GM19452 (cell line): ENCODE measurements at regions not wholly inside any gene's neighbourhood (a gene's known extent, or its start where the extent isn't known, plus 50 kb on each side); places are given as distances from the start of the nearest gene placed in this dataset.
"Not testable (repeated sequence)": the region's sequence is repeated elsewhere in the genome, so short reads cannot be mapped to it uniquely, and the experiment has no call there.

Experiments
- ATAC-seq: cut with Tn5 transposase; IDR thresholded peaks from one replicate; pipeline ENCODE4 v1.9.1; 2021; ENCODE audit not compliant: unreplicated experiment

DNA sequence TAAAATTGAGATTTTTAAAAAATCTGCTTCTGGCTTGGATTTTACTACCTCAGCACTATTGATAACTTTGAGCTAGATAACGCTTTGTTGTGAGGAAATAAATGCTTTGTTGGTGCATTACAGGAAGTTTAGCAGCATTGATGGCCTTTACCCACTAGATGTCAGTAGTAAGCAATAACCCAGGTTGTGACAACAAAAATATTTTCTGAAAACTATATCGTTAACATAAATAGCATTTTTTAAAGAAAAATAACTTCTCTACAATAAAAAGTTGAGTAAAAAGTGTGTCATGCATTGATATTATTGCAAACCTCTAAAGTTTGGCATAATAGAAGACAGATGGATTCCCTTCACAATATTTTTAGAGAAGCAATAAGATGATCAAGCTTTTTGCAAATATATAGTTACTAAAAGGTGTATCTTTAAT is 1246.5 kb downstream of the UQCRFS1 start:
- ATAC-seq = no peak

- no peak for ATAC-seq
These were observed 1248.8 kb downstream of the UQCRFS1 start for GRCh38 chr19:27964185-27964584.

DNA sequence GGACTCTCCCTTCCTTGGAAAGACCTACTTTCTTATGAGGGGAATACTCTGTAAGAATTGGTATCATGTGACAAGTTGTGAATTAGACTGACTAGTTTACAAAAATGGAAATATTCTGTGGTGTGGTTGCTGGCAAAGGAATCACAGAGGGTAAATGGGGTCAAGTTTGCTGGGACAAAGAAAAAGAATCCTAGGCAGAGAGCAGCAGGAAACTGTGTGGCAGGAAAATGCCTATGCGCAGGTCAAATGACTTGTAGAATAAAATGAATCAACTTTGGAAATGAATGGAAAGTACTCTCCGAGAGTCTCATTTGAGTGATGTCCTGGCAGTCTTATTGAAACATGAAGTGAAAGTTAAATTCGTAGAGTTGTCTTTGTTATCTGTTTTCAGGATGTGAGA is 1250.7 kb downstream of the UQCRFS1 start:
- no peak for ATAC-seq

- no peak for ATAC-seq
These were observed 1257.2 kb downstream of the UQCRFS1 start for GRCh38 chr19:27955485-27956480.

GRCh38 chr19:27942607-27943006 is 1270.3 kb downstream of the UQCRFS1 start:
- not testable (repeated sequence) for ATAC-seq

GRCh38 chr19:27936139-27936538 is 1276.8 kb downstream of the UQCRFS1 start:
- ATAC-seq = no peak

GRCh38 chr19:27935669-27936068 is 1277.3 kb downstream of the UQCRFS1 start:
- no peak for ATAC-seq

DNA sequence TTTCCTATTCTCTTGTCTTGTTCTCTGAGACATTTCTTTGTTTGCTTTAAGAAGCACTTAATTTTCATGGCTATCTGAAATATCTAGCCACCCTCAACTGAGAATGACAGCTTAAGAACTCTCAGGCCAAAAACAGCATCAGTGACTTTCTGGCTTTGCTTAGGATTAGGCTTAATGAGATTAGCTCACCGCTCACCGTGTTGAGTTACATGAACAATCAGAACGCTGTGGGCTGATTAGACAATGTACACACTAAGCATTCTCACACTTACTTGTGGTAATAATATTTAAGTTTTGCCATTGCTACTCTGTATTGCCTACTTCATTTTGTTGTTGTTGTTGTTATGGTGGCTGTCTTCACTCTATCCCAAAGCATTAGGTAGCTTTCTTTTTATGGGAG is 1283.6 kb downstream of the UQCRFS1 start:
- no peak for ATAC-seq

DNA sequence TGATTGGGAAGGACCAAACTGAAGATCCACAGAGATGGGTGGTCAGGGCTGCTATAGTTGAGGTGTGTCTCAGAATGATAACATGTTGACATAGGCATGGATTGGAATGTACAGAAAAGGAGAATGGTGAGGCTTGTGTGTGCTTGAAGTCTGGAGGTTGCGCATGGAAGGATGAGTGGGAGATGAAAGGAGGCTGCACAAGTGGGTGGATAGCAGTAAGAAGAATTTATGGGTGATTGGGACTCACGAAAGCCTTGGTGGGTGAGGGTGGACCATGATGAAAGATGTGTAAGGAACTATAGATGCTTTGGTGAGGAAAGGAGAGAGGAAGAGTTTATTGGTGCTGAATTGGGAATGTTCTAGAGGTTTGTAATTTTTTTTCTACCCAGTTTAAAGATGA is 1287.7 kb downstream of the UQCRFS1 start:
- no peak for ATAC-seq

GRCh38 chr19:27922970-27923369 is 1290.0 kb downstream of the UQCRFS1 start:
- ATAC-seq = no peak

GRCh38 chr19:27920774-27921173 is 1292.2 kb downstream of the UQCRFS1 start:
- ATAC-seq = no peak

DNA sequence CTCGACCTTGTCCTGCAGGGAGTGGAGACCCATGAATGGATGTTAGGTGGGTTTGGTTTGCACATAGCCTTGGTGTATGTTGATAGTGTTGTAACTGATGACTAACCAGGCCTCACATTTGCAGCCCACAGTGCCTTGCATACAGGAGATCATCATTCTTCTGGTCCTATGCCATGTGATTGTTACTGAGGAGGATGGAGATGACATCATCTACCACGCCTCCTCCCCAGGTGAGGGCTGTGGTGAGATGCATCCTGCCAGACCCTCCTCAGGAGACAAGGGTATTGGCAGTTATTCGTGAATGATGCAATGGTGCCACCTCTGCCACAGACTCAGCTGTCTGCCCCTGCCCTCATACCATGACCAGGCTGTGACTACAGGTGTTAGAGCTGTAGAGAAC is 1294.1 kb downstream of the UQCRFS1 start:
- ATAC-seq = no peak

- ATAC-seq = no peak
These were observed 1301.6 kb downstream of the UQCRFS1 start for GRCh38 chr19:27911122-27911898.

DNA sequence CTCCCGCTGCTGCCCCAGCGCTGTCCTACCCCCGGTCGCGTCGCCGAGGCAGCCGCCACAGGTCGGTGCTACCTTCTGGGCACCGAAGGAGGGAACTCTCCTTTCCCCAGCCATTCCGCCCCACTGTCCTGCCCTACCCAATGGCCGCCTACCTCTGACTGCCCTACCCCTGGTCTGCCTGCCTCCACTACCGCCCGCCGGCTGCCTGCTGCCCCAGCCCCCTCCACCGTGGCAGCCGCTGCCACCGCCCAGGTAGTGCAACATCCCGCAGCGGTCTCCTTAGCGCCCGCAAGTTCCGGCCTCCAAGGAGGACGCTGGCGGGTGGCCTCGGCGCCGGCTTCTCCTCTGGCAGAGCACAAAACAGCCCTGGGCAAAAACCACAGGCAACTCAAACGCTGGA is 1303.1 kb downstream of the UQCRFS1 start:
- ATAC-seq = no peak

GRCh38 chr19:27909185-27909840 is 1303.6 kb downstream of the UQCRFS1 start:
- ATAC-seq = no peak

DNA sequence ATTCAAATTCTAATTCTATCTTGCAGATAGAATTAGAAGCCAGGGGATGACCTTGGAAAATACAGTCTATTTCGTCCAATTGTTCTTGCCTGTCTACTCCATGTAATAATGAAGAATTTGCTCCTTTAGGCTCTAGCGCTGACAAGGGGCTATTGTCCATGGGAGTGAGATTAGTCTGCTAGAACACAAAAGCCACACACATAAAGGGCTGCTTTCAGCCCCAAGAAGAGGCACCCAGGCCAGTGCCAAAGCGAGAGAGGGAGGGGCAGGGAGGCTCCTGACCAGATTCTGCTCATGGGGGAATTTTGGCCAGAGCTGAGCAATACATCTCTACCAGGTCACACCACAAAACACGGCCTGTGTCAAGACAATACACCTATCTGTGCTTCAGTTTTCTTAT is 1306.9 kb downstream of the UQCRFS1 start:
- no peak for ATAC-seq

DNA sequence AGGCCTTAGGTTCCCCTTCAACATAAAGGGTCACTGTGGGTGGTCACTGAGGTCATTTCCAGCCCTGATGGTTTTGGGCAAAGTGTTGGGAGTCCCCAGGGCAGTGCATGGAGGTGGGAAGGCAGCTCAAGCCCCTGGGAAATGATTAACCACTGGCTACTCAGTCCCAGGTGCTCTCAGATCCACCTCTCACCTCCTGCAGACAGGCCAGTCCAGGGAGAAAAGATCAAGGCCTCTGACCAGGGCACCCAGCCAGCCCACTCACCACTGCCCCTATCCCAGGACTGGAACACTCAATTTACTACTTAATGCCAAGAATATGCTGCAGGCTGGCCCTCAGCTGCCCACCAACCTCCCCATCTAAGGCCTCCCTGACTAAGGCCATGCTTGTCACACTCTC is 1307.9 kb downstream of the UQCRFS1 start:
- ATAC-seq = no peak

DNA sequence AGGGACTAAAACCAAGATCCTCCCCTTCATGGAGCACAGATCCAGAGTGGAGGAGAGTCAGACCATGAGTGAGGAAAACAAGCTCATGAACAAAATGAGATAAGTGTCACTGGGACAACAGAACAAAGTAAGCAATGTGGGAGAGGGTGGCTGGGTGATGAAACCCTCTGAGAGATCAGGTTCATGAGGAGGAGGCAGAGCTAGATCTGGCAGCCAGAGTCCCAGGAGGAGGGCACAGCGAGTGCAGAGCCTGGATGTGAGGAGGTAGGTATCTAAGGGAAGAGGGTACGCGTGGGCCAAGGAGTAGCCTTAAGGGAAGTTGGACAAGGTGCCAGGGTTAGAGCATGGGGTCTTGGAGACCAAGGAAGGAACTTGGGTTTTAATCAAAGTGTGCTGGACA is 1311.9 kb downstream of the UQCRFS1 start:
- no peak for ATAC-seq

GRCh38 chr19:27896091-27896490 is 1316.9 kb downstream of the UQCRFS1 start:
- no peak for ATAC-seq

DNA sequence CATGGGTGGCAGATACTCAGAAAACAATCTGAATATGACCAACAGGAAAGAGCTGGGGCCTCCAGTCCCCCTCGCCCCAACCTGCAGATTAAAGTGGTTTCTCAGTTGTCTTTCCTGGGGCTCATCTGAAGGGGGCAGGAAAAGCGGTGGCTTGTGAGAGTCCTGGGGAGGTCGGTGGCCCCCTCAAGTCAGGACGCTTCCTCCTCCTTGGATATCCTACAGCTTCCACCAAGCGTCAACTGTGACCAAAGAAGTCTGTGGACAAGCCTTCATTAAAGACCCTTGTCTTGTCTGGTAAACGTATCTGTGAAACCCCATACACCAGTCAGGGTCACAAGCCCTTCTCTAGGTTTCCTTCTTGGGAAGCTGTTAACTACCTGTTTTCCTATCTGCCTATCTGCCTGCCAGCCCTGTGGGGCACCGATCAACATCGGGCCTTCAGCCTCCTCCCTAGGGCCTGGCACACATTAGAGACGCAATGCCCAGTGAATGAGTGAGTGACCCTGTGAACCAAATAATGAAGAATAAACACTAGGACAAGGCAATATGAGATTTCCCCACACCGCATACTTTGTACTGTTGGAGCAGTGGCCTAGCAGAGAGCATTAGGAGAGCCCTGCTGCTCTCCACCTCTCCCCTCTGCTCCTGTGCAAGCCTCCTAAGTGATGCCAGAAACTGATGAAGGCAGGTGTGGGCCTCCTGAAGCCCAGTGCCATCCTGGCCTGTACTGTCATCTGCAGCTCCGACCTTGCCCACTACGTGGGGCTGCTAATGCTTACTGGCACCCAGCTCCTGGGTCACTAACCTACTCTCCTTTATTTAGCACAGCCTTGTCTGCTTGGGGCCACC is 1317.8 kb downstream of the UQCRFS1 start:
- ATAC-seq = no peak
